GM10248 (cell line): ENCODE measurements at regions not wholly inside any gene's neighbourhood (a gene's known extent, or its start where the extent isn't known, plus 50 kb on each side); places are given as distances from the start of the nearest gene placed in this dataset.

Experiments
- CTCF ChIA-PET: fragments of 300-600 bp; sonication (Branson Sonifier 250); formaldehyde crosslinking; extraction: SDS; loops from one replicate; lab custom pipeline; 2021; ENCODE audit warnings: antibody characterized with exemption; lab: Yijun Ruan, JAX
- POLR2A ChIA-PET: fragments of 350-650 bp; sonication (Branson Sonifier 250); formaldehyde crosslinking; extraction: SDS; loops from one replicate; lab custom pipeline; 2020; ENCODE audit warnings: antibody characterized with exemption; lab: Yijun Ruan, JAX
- DNase-seq: peaks from one replicate; pipeline ENCODE4 v3.0.0; 2012; ENCODE audit errors: extremely low spot score
- CTCF ChIP-seq: IDR thresholded peaks from 2 replicates; pipeline ENCODE4 v1.5.1; 2012; ENCODE audit warnings: mild to moderate bottlenecking, low read depth; ENCODE audit errors: extremely low read depth, missing control alignments, control extremely low read depth

DNA sequence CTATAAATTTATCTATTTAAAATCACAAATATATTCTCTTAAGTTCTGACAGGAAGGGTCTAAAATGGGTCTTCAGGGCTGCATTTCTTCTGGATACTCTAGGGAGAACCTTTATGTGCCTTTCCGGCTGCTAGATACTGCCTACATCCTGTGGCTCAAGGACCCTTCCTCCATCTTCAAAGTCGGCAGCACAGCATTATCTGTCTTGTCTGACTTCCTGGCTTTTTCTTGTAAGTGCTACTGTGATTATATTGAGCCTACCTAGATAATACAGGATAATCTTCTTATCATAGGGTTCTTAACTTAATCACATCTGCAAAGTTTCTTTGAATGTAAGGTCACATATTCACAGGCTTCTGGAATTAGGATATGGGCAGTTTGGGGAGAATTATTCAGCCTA, 943.8 kb upstream of the TYRP1 start:
- ChIA-PET POLR2A (no interaction called here), CTCF (no interaction called here)
- no peak for DNase-seq
- TF ChIP-seq CTCF, result no peak

DNA sequence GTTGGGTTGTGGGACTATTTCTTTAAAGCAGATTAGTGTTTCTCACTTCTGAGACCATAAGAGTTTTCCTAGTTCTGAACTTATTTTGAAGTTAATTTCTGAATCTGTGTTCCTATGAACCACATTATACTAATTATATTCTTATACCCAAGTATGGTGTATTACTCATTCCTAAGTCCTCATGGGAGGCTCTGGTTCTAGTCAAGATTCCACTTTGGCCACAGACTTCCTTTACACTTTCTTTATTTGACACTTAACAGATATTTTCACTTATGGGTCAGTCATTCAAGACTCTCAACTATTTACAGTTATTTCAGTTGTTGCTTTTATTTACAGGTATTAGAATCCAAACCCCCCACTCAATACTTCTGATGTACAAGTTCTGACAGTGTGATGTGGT, 937.2 kb upstream of the TYRP1 start:
- TF ChIP-seq CTCF, result no peak
- CTCF ChIA-PET, result no interaction called here
- POLR2A ChIA-PET, result no interaction called here
- no peak for DNase-seq

DNA sequence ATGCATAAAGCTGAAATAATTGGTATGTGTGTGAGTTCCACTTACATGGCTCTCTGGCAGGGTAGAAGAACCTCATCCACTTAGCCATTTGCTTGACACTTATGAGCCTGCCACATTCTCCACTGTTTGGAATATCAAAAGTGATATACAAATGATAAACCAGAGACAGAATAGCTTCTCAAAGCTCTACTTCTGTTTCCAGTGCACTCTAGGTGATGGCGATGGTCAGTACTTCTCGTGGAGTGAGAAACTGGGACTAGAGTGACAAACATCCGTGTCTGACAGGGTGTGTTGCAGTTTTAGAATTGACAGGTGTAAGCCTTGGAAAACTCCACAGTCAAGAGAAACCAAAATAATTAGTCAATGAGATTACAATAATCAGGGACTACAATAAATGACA, 935.8 kb upstream of the TYRP1 start:
- ChIA-PET CTCF (no interaction called here), POLR2A (no interaction called here)
- DNase-seq, result no peak
- no peak for TF ChIP-seq CTCF

DNA sequence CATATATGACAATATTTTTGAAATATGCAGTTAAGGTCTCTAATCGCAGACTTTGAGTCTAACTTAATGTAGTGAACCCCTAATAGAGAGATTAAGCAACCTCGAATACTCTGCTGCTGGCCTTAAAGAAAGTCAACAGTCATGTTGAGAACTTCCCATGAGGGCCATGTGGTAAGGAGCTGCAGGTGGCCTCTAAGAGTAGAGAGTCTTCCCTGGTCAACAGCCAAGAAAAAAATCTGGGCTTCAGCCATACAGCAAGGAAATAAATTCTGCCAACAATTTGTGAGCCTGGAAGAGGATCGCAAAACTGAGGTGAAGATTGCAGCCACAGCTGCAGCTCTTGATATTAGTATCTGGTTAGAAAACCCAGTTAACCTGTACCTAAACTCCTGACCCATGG, 935.2 kb upstream of the TYRP1 start:
- ChIA-PET CTCF (no interaction called here), POLR2A (no interaction called here)
- DNase-seq, result no peak
- no peak for TF ChIP-seq CTCF

- ChIA-PET POLR2A (no interaction called here), CTCF (interaction anchor here (1.1 kb wide), 1 partner anchor 13 kb away, joined by 3 read pairs; no protein-coding TSS in a partner anchor)
- TF ChIP-seq CTCF, result no peak
- no peak for DNase-seq
These were observed 913.2 kb upstream of the TYRP1 start for GRCh38 chr9:11779971-11780370.

DNA sequence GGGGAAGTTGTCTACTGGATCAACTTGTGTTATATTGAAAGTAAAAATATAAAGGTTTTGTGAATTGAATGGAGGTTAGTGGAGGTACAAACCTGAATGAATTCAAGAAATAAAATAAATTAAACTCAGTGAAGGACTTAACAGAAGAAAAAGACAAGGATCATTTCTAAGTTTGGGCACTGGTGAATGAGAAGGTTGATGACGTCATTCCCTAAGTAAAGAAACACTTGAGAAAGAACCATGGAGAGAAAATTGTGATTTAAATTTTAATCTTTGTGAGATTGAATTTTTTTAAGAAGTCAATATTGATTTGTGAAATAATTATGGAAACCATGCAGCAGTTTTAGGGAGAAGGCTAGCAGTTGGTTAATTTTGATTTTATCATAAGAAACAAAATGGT, 900.3 kb upstream of the TYRP1 start:
- no peak for TF ChIP-seq CTCF
- CTCF ChIA-PET, result no interaction called here
- POLR2A ChIA-PET, result no interaction called here
- no peak for DNase-seq

- CTCF ChIA-PET, result no interaction called here
- POLR2A ChIA-PET, result no interaction called here
- no peak for DNase-seq
- TF ChIP-seq CTCF, result no peak
These were observed 898.2 kb upstream of the TYRP1 start for GRCh38 chr9:11794984-11795383.
